ENCODE measurements at regions not wholly inside any gene's neighbourhood (a gene's known extent, or its start where the extent isn't known, plus 50 kb on each side); places are given as distances from the start of the nearest gene placed in this dataset.

GRCh38 chrX:20418379-20419150, 151.9 kb upstream of the RPS6KA3 start:
- TF ChIP-seq CTCF (conservative IDR thresholded peaks at IDR 0.05; ENCODE audit: low read length), result no peak
- no peak for TF ChIP-seq EZH2phosphoT487 (IDR thresholded peaks at IDR 0.05; ENCODE audit: borderline replicate concordance)
